ENCODE measurements at regions not wholly inside any gene's neighbourhood (a gene's known extent, or its start where the extent isn't known, plus 50 kb on each side); places are given as distances from the start of the nearest gene placed in this dataset.

DNA sequence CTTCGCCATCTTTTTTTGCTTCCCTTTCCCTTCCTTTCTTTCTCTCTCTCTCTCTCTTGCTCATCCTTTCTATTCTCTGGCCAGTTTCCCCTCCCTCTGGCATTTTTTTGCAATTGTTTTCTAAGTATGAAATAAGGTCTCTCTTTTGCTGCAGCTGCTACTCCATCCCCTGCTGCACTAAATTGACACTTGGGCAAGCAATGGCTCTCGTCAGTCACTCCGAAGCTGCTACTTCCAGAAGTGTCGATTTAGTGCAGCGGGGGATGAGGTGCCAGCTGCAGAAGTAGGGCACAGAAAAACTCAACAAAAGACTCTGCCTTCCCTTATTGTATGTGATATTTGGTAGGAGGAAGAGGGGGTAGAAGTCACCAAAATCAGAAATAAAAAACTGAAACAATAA is 642.3 kb downstream of the RWDD3 start:
- dilution Hi-C loops (cut with MboI; ENCODE audit: extremely low pct_ligation_motif_present, low sequenced_read_pairs) = no loop called here
- Histone ChIP-seq H3K9ac (ENCODE audit: control insufficient read depth, extremely low read depth, insufficient read depth, low read length) (no peak overlapping the region), H4K20me1 (ENCODE audit: control insufficient read depth, extremely low read depth, insufficient read depth, low read length) (no peaks in the 10 kb centered on the region), H2AFZ (ENCODE audit: control insufficient read depth, low read length) (no peak overlapping the region), H3K9me1 (ENCODE audit: control insufficient read depth, extremely low read depth, insufficient read depth, low read length) (no peaks in the 10 kb centered on the region), H3K27me3 (ENCODE audit: control insufficient read depth, extremely low read depth, insufficient read depth, low read length) (no peaks in the 10 kb centered on the region), H3K9me3 (ENCODE audit: control insufficient read depth, low read depth, low read length) (no peaks in the 10 kb centered on the region), H3K4me2 (ENCODE audit: control insufficient read depth, extremely low read depth, insufficient read depth, low read depth, low read length) (no peak overlapping the region), H3K36me3 (ENCODE audit: control insufficient read depth in 2 of 2, extremely low read depth in 1 of 2, insufficient read depth in 2 of 2, low read length in 2 of 2) (no peaks in the 10 kb centered on the region), H3K79me2 (ENCODE audit: control insufficient read depth, insufficient read depth, low read length) (no peaks in the 10 kb centered on the region), H3K4me1 (ENCODE audit: control insufficient read depth, extremely low read depth, insufficient read depth, low read length) (no peaks in the 10 kb centered on the region), H3K4me3 (ENCODE audit: control insufficient read depth in 2 of 3, extremely low read depth in 1 of 3, insufficient read depth in 2 of 3, low read depth in 1 of 3, low read length in 3 of 3) (no peak overlapping the region), H3K27ac (ENCODE audit: control insufficient read depth, insufficient read depth, low read length) (no peak overlapping the region)
- DNase-seq (ENCODE audit: low read depth, low spot score) (no peak), FAIRE-seq (no peak)
- TF ChIP-seq CTCF (optimal IDR thresholded peaks at IDR 0.05 in 1 of 3, IDR thresholded peaks at IDR 0.05 in 1 of 3, conservative IDR thresholded peaks at IDR 0.05 in 1 of 3; ENCODE audit: extremely low read depth in 1 of 3, insufficient read depth in 2 of 3, low read length in 3 of 3) = no peak
- TF ChIP-seq EZH2 (IDR thresholded peaks at IDR 0.05; ENCODE audit: low read length) = no peak

GRCh38 chr1:95879498-95880050 is 645.6 kb downstream of the RWDD3 start:
- no peak overlapping the region for H3K4me2 ChIP-seq (ENCODE audit: control insufficient read depth, extremely low read depth, insufficient read depth, low read depth, low read length)
- no peak overlapping the region for H3K9ac ChIP-seq (ENCODE audit: control insufficient read depth, extremely low read depth, insufficient read depth, low read length)
- H3K27ac ChIP-seq (ENCODE audit: control insufficient read depth, insufficient read depth, low read length) = no peak overlapping the region
- no peaks in the 10 kb centered on the region for H3K9me3 ChIP-seq (ENCODE audit: control insufficient read depth, low read depth, low read length)
- DNase-seq (ENCODE audit: low read depth, low spot score) (no peak), FAIRE-seq (no peak)
- dilution Hi-C loops (cut with MboI; ENCODE audit: extremely low pct_ligation_motif_present, low sequenced_read_pairs) = no loop called here
- no peaks in the 10 kb centered on the region for H3K27me3 ChIP-seq (ENCODE audit: control insufficient read depth, extremely low read depth, insufficient read depth, low read length)
- no peaks in the 10 kb centered on the region for H3K79me2 ChIP-seq (ENCODE audit: control insufficient read depth, insufficient read depth, low read length)
- no peaks in the 10 kb centered on the region for H3K36me3 ChIP-seq (ENCODE audit: control insufficient read depth in 2 of 2, extremely low read depth in 1 of 2, insufficient read depth in 2 of 2, low read length in 2 of 2)
- no peaks in the 10 kb centered on the region for H4K20me1 ChIP-seq (ENCODE audit: control insufficient read depth, extremely low read depth, insufficient read depth, low read length)
- no peak overlapping the region for H3K4me3 ChIP-seq (ENCODE audit: control insufficient read depth in 2 of 3, extremely low read depth in 1 of 3, insufficient read depth in 2 of 3, low read depth in 1 of 3, low read length in 3 of 3)
- no peaks in the 10 kb centered on the region for H3K4me1 ChIP-seq (ENCODE audit: control insufficient read depth, extremely low read depth, insufficient read depth, low read length)
- TF ChIP-seq CTCF (optimal IDR thresholded peaks at IDR 0.05 in 1 of 3, IDR thresholded peaks at IDR 0.05 in 1 of 3, conservative IDR thresholded peaks at IDR 0.05 in 1 of 3; ENCODE audit: extremely low read depth in 1 of 3, insufficient read depth in 2 of 3, low read length in 3 of 3) = no peak
- no peaks in the 10 kb centered on the region for H3K9me1 ChIP-seq (ENCODE audit: control insufficient read depth, extremely low read depth, insufficient read depth, low read length)
- H2AFZ ChIP-seq (ENCODE audit: control insufficient read depth, low read length) = no peak overlapping the region

All from keratinocyte (primary cell).